CD4-positive, alpha-beta T cell treated with Interleukin-17A for 1 hour (primary cell): ENCODE measurements at regions not wholly inside any gene's neighbourhood (a gene's known extent, or its start where the extent isn't known, plus 50 kb on each side); places are given as distances from the start of the nearest gene placed in this dataset.
"Not testable (repeated sequence)": the region's sequence is repeated elsewhere in the genome, so short reads cannot be mapped to it uniquely, and the experiment has no call there.

Experiments
- DNase-seq: peaks from one replicate; pipeline ENCODE4 v3.0.0-alpha.2; 2020

GRCh38 chr7:131933219-131933618, 376.8 kb upstream of the PODXL start:
- DNase-seq = not testable (repeated sequence)

GRCh38 chr7:131932271-131932670, 375.8 kb upstream of the PODXL start:
- DNase-seq = no peak

GRCh38 chr7:131931370-131931769, 374.9 kb upstream of the PODXL start:
- DNase-seq = no peak

- no peak for DNase-seq
These were observed 373.2 kb upstream of the PODXL start for GRCh38 chr7:131929632-131930031.

- DNase-seq = no peak
These were observed 371.5 kb upstream of the PODXL start for GRCh38 chr7:131927770-131928423.

- DNase-seq = no peak
These were observed 369.2 kb upstream of the PODXL start for GRCh38 chr7:131925636-131926035.

GRCh38 chr7:131924857-131925256, 368.4 kb upstream of the PODXL start:
- no peak for DNase-seq

GRCh38 chr7:131922948-131923347, 366.5 kb upstream of the PODXL start:
- DNase-seq = not testable (repeated sequence)

GRCh38 chr7:131921016-131921415, 364.6 kb upstream of the PODXL start:
- DNase-seq = no peak

- no peak for DNase-seq
These were observed 363.7 kb upstream of the PODXL start for GRCh38 chr7:131919920-131920709.

GRCh38 chr7:131911112-131911511, 354.7 kb upstream of the PODXL start:
- no peak for DNase-seq

- no peak for DNase-seq
These were observed 352.8 kb upstream of the PODXL start for GRCh38 chr7:131909151-131909768.

- DNase-seq = no peak
These were observed 352.3 kb upstream of the PODXL start for GRCh38 chr7:131908714-131909113.

- DNase-seq = no peak
These were observed 349.1 kb upstream of the PODXL start for GRCh38 chr7:131905471-131905973.

GRCh38 chr7:131904760-131905327, 348.4 kb upstream of the PODXL start:
- DNase-seq = no peak

- DNase-seq = no peak
These were observed 346.9 kb upstream of the PODXL start for GRCh38 chr7:131903315-131903714.

- DNase-seq = no peak
These were observed 344.4 kb upstream of the PODXL start for GRCh38 chr7:131900785-131901287.

- no peak for DNase-seq
These were observed 343.0 kb upstream of the PODXL start for GRCh38 chr7:131899271-131900030.

GRCh38 chr7:131898418-131898817, 342.0 kb upstream of the PODXL start:
- no peak for DNase-seq

- DNase-seq = no peak
These were observed 341.4 kb upstream of the PODXL start for GRCh38 chr7:131897790-131898165.

GRCh38 chr7:131897016-131897789, 340.8 kb upstream of the PODXL start:
- DNase-seq = no peak
